RWPE2 (cell line): ENCODE measurements at regions not wholly inside any gene's neighbourhood (a gene's known extent, or its start where the extent isn't known, plus 50 kb on each side); places are given as distances from the start of the nearest gene placed in this dataset.

ENCODE experiments used
- ATAC-seq: fragments of 200-7000 bp; cut with Tn5 transposase; 3 replicates; pipeline ENCODE4 v1.9.1; 2021; ENCODE audit warnings: low read depth
- DNase-seq: peaks from one replicate; pipeline ENCODE4 v3.0.0-alpha.2; 2020; ENCODE audit warnings: low spot score
- H3K27ac ChIP-seq: fragments of 450-650 bp; 2 replicates; pipeline ENCODE4 v1.5.1; 2017; ENCODE audit warnings: mild to moderate bottlenecking; ENCODE audit not compliant: poor library complexity, severe bottlenecking
- H3K27me3 ChIP-seq: fragments of 250-450 bp; sonication (Bioruptor Pico); 2 replicates; pipeline ENCODE4 v1.5.1; 2021; ENCODE audit warnings: mild to moderate bottlenecking, moderate library complexity; ENCODE audit not compliant: insufficient read depth, poor library complexity, severe bottlenecking
- H3K36me3 ChIP-seq: fragments of 250-450 bp; sonication (Bioruptor Pico); 2 replicates; pipeline ENCODE4 v1.5.1; 2020; ENCODE audit warnings: low read depth, mild to moderate bottlenecking, moderate library complexity
- H3K4me1 ChIP-seq: fragments of 250-450 bp; sonication (Bioruptor Pico); 2 replicates; pipeline ENCODE4 v1.5.1; 2021; ENCODE audit warnings: mild to moderate bottlenecking, moderate library complexity; ENCODE audit not compliant: insufficient read depth, poor library complexity, severe bottlenecking
- H3K4me3 ChIP-seq: fragments of 250-450 bp; sonication (Bioruptor Pico); 2 replicates; pipeline ENCODE4 v1.5.1; 2021; ENCODE audit warnings: mild to moderate bottlenecking, moderate library complexity; ENCODE audit not compliant: severe bottlenecking
- H3K9me3 ChIP-seq: fragments of 250-450 bp; sonication (Bioruptor Pico); 2 replicates; pipeline ENCODE4 v1.5.1; 2021; ENCODE audit warnings: mild to moderate bottlenecking, moderate library complexity; ENCODE audit not compliant: severe bottlenecking
- TF ChIP-seq, protein P1 (sequence below): fragments of 450-650 bp; IDR thresholded peaks from one replicate; pipeline ENCODE4 v1.5.1; 2017; ENCODE audit warnings: mild to moderate bottlenecking, moderate library complexity; ENCODE audit not compliant: poor library complexity, severe bottlenecking

DNA sequence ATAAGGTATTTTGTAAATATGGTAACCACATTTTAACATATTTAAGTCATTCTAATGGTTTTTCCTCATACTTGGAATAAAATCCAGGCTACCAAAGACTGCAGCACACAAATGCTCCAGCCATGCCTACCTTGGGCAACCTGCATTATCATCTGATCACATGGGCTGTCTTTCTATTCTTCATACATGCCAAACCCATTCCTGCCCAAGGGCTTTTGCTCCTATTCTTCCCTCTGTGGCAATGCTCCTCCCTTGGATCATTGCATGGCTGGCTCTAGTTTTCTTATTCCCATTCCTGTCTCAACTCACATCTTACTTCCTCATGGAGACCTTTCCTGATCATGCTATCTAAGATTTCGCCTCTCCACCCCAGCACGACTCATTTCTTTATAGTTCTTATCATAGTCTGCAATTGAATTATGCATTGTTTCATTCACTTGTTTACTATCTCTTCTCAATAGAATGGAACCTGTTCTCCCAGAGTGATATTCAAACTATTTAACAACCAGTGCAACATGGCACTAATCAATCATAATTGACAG lies 54.9 kb upstream of the C5orf46 start:
- peaks cover 14% of the 10 kb centered on the region for H3K4me1 ChIP-seq
- no peak overlapping the region for H3K27ac ChIP-seq
- no peak for ATAC-seq
- no peaks in the 10 kb centered on the region for H3K9me3 ChIP-seq
- TF ChIP-seq, protein P1, sequence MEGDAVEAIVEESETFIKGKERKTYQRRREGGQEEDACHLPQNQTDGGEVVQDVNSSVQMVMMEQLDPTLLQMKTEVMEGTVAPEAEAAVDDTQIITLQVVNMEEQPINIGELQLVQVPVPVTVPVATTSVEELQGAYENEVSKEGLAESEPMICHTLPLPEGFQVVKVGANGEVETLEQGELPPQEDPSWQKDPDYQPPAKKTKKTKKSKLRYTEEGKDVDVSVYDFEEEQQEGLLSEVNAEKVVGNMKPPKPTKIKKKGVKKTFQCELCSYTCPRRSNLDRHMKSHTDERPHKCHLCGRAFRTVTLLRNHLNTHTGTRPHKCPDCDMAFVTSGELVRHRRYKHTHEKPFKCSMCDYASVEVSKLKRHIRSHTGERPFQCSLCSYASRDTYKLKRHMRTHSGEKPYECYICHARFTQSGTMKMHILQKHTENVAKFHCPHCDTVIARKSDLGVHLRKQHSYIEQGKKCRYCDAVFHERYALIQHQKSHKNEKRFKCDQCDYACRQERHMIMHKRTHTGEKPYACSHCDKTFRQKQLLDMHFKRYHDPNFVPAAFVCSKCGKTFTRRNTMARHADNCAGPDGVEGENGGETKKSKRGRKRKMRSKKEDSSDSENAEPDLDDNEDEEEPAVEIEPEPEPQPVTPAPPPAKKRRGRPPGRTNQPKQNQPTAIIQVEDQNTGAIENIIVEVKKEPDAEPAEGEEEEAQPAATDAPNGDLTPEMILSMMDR = no peak
- H3K36me3 ChIP-seq = no peaks in the 10 kb centered on the region
- H3K4me3 ChIP-seq = no peak overlapping the region
- no peak for DNase-seq
- H3K27me3 ChIP-seq = no peaks in the 10 kb centered on the region

DNA sequence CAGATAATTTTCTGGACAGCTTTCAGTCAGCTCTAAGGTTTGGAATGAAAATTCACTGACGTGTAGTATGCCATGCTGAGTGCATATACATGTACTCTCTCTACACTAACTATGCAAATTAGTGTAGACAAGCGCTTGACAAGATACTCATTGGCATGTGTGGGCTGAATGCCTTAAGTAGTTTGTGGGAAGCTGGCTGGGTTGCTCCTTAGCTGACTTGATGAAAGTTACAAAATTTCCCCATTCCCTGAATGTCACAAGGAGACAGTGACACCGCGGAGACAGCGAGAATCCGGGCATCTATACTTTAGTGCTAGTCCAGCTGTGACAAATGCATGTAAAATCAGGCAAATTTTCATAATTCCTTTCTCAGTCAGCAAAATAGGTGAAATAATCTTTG lies 51.6 kb upstream of the C5orf46 start:
- TF ChIP-seq, protein P1 = no peak
- Histone ChIP-seq H3K4me3 (no peak overlapping the region), H3K27ac (no peak overlapping the region), H3K4me1 (peaks cover 21% of the 10 kb centered on the region), H3K9me3 (no peaks in the 10 kb centered on the region), H3K36me3 (no peaks in the 10 kb centered on the region), H3K27me3 (no peaks in the 10 kb centered on the region)
- ATAC-seq (no peak), DNase-seq (no peak)

DNA sequence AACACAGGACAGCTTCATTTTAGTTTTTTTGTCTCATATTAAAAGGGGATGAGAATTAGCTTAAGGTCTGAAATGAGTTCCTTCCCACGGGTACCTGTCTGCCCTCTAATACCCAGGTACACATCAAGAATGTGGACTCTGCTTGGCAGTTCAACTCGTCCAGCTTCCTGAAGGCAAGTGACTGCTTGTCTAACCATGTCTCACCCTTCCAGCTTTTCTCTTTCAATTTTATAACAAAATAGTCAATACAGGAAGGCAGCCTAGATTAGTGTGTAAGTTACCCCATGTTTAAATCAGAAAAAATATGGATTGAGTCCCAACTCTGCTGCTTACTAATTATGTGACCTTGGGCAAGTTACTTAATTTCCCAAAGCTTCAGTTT lies 50.5 kb upstream of the C5orf46 start:
- ATAC-seq (peak; percentile 90), DNase-seq (no peak)
- TF ChIP-seq, protein P1 = no peak
- H3K27ac ChIP-seq = peak overlapping the region; percentile 71
- H3K4me1 ChIP-seq = peaks cover 21% of the 10 kb centered on the region
- H3K36me3 ChIP-seq = no peaks in the 10 kb centered on the region
- H3K27me3 ChIP-seq = no peaks in the 10 kb centered on the region
- H3K9me3 ChIP-seq = no peaks in the 10 kb centered on the region
- no peak overlapping the region for H3K4me3 ChIP-seq

DNA sequence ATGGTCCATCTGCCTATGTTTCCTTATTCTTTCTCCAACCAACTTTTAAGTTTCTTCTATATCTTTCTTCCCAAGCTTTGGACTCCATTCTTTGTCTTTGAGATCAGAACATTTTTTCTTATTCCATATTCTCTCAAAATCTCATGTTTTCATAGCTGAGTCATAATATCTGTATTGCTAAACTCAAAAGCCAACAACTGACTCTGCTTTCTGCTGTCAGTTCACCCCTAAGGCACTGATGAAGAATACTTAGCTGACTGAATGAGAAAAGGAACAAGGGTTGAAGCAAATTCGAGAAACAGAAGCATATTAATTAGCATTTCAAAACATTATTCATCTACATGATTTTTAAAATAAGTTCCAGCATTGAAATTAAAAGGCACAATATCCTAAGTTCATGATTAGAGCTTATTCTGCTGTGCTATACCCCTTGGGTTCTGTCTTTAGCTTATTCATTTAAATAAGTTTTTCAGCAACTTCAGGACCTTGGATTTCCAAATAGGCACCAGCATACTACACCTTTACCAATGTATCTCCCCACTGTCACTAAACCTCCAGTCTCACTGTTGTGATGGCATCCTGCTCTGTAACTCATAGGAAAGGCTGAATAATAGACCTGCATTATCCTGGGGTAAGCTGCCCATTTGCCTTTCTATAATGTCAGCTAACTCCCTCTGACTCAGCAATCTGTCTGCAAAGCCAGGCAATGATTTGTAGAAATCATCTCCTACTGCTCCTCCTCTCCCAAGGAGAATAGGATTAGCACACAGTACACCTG lies 49.9 kb upstream of the C5orf46 start:
- Histone ChIP-seq H3K9me3 (no peaks in the 10 kb centered on the region), H3K36me3 (no peaks in the 10 kb centered on the region), H3K27ac (peak overlapping the region; percentile 71), H3K4me3 (no peak overlapping the region), H3K4me1 (peaks cover 21% of the 10 kb centered on the region), H3K27me3 (no peaks in the 10 kb centered on the region)
- DNase-seq = no peak
- peak; percentile 69 for ATAC-seq
- TF ChIP-seq, protein P1 = no peak
